ENCODE measurements at regions not wholly inside any gene's neighbourhood (a gene's known extent, or its start where the extent isn't known, plus 50 kb on each side); places are given as distances from the start of the nearest gene placed in this dataset.

DNA sequence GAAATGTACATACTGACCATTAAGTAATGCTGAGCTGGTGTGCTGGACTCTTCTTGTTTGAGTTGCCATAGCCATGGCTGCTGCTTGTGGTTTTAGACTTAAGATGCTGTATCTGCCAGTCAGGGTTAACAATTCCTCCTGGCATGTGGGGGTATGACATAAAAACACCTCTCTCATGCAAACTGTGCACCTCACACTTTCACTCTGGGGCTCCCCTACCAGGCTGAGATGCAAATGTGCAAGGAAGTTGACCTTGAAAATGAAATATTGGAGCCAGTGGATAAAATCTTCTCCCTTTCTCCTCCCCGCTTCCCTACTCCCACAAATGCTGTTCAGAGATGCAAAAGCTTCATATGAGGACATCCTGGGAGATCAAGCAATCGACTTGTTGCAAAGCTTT, 198.8 kb downstream of the FCRL5 start (continued):
- TF ChIP-seq ZBTB33 (IDR thresholded peaks at IDR 0.05; ENCODE audit: extremely low read depth, insufficient replicate concordance, low read length): no peak

DNA sequence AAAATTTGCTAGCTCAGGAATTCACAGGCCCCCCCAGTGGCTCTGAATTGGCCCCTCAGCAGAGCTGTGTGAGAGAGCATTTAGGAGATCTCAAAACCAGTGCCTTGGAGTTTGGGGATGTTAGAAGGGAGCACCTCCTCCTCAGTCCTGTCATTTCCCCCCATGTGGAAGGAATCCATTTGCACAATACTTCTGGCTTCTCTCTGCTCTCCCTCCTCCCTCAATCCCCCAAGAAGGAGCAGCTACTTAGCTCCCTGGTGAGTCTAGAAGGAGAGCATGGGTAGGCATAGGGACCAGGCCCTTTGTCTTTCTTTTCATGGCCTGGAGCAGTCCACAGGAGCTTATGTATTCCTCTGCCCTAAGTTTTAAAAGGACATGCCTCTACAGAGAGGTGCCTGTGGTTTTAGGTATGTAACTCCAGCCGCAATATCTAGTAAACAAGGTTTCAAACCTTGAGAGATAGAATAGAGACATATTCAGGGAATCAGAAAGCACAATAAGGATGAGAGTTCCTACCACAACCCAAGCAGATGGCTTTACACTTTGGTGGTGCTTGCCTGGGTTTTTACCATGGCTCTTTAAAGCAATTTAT, 199.4 kb downstream of the FCRL5 start:
- H3K4me3 ChIP-seq (replicated peaks in 1 of 2; ENCODE audit: low read depth in 1 of 2, low read length in 2 of 2): no peak overlapping the region
- ATAC-seq (no peak), DNase-seq (ENCODE audit: low read depth, low spot score) (no peak)
- peaks cover 56% of the 10 kb centered on the region for H3K27me3 ChIP-seq (ENCODE audit: insufficient read depth, low read length)
- no peaks in the 10 kb centered on the region for H3K4me1 ChIP-seq (ENCODE audit: control insufficient read depth in 1 of 2, insufficient read depth in 2 of 2, low read length in 2 of 2)
- H3K79me2 ChIP-seq (ENCODE audit: insufficient read depth, low read length): no peaks in the 10 kb centered on the region
- no peak overlapping the region for H3K9ac ChIP-seq (ENCODE audit: low read length)
- BruUV-seq (replicated peaks): no TSS peak
- ChIA-PET RAD21 (ENCODE audit: low non-redundant PET in 1 of 2, low total read pairs in 2 of 2, uncharacterized antibody in 2 of 2, unreplicated experiment in 2 of 2) (no interaction called here), CTCF (interaction anchor here (1.9 kb wide), 1 partner anchor 11 kb away, joined by 5 read pairs; no protein-coding TSS in a partner anchor), POLR2A (no interaction called here)
- H2AFZ ChIP-seq (ENCODE audit: low read depth, low read length, poor library complexity, severe bottlenecking): no peak overlapping the region
- TF ChIP-seq SRF (IDR thresholded peaks at IDR 0.05; ENCODE audit: low read depth): no peak
- no peak for TF ChIP-seq POLR2AphosphoS5 (IDR thresholded peaks at IDR 0.05; ENCODE audit: low read depth, low read length)
- no peak for TF ChIP-seq ATF3 (IDR thresholded peaks at IDR 0.05)
- TF ChIP-seq CEBPB (IDR thresholded peaks at IDR 0.05; ENCODE audit: low read depth): no peak
- TF ChIP-seq EZH2 (IDR thresholded peaks at IDR 0.05): no peak
- no peak for TF ChIP-seq YY1 (IDR thresholded peaks at IDR 0.05; ENCODE audit: extremely low read depth, insufficient replicate concordance, low read depth, low read length)
- no peak for TF ChIP-seq SP1 (IDR thresholded peaks at IDR 0.05; ENCODE audit: low read depth)
- no peak for TF ChIP-seq MAX (IDR thresholded peaks at IDR 0.05)
- no peak for TF ChIP-seq FOSL1 (IDR thresholded peaks at IDR 0.05; ENCODE audit: low read depth)
- no peak for TF ChIP-seq EZH2phosphoT487 (IDR thresholded peaks at IDR 0.05; ENCODE audit: borderline replicate concordance)
- TF ChIP-seq RAD21 (IDR thresholded peaks at IDR 0.05; ENCODE audit: low read depth): no peak
- no peak for TF ChIP-seq ZBTB33 (IDR thresholded peaks at IDR 0.05; ENCODE audit: extremely low read depth, insufficient replicate concordance, low read length)
- TF ChIP-seq CBX3 (IDR thresholded peaks at IDR 0.05; ENCODE audit: low read depth): no peak
- no peak for TF ChIP-seq JUND (IDR thresholded peaks at IDR 0.05)
- TF ChIP-seq POLR2A (IDR thresholded peaks at IDR 0.05; ENCODE audit: borderline replicate concordance, extremely low read depth, insufficient read depth, insufficient read length): no peak
- no peak for TF ChIP-seq REST (IDR thresholded peaks at IDR 0.05; ENCODE audit: low read depth)
- TF ChIP-seq SIN3A (IDR thresholded peaks at IDR 0.05; ENCODE audit: low read depth): no peak
- TF ChIP-seq TCF7L2 (IDR thresholded peaks at IDR 0.05; ENCODE audit: borderline replicate concordance, extremely low read depth, insufficient read depth, insufficient read length): no peak
- no peaks in the 10 kb centered on the region for H3K9me3 ChIP-seq (ENCODE audit: control insufficient read depth in 1 of 2, insufficient read depth in 1 of 2, low read depth in 1 of 2, low read length in 2 of 2)
- no peaks in the 10 kb centered on the region for H3K9me2 ChIP-seq (ENCODE audit: insufficient read depth)
- H3K36me3 ChIP-seq (ENCODE audit: control insufficient read depth in 1 of 2, insufficient read depth in 2 of 2, low read length in 2 of 2): no peaks in the 10 kb centered on the region
- no peaks in the 10 kb centered on the region for H4K20me1 ChIP-seq (ENCODE audit: insufficient read depth)
- no peak overlapping the region for H3K27ac ChIP-seq (ENCODE audit: low read depth, low read length)
- H3K4me2 ChIP-seq (ENCODE audit: low read length): no peak overlapping the region
- intact Hi-C loops (cut with micrococcal nuclease): no loop called here
